Sigmoid colon (tissue), 6 donors: ENCODE measurements at regions not wholly inside any gene's neighbourhood (a gene's known extent, or its start where the extent isn't known, plus 50 kb on each side); places are given as distances from the start of the nearest gene placed in this dataset.

ENCODE experiments used
- DNase-seq: peaks from one replicate; pipeline ENCODE4 v3.0.0-alpha.2; 2019
- H3K27ac ChIP-seq, 4 donors: fragments of 200-600 bp; sonication (generic); one replicate each; pipeline ENCODE4 v1.5.1; 2016 to 2019; ENCODE audit warnings: mild to moderate bottlenecking in 1 of 4
- H3K27me3 ChIP-seq, 3 donors: fragments of 200-600 bp; sonication (generic); one replicate each; pipeline ENCODE4 v1.5.1; 2019; ENCODE audit warnings: mild to moderate bottlenecking in 1 of 3
- H3K36me3 ChIP-seq, 4 donors: fragments of 200-600 bp; sonication (generic); one replicate each; pipeline ENCODE4 v1.5.1; 2016 to 2019
- H3K4me1 ChIP-seq, 4 donors: fragments of 200-600 bp; sonication (generic); one replicate each; pipeline ENCODE4 v1.5.1; 2017 to 2019
- H3K4me3 ChIP-seq, 4 donors: fragments of 200-600 bp; sonication (generic); one replicate each; pipeline ENCODE4 v1.5.1; 2017 to 2019; ENCODE audit warnings: mild to moderate bottlenecking in 2 of 4, moderate library complexity in 1 of 4
- H3K9me3 ChIP-seq, 4 donors: fragments of 200-600 bp in 3 of 4; sonication (generic) in 3 of 4; one replicate each; pipeline versions ENCODE4 v1.5.1 to v1.6.1; 2013 to 2019
- CTCF ChIP-seq, 4 experiments: fragments of 450-650 bp in 3 of 4; fragments of 200-600 bp in 1 of 4; IDR thresholded peaks; one replicate each; pipeline ENCODE4 v1.5.1; 2016 to 2019; ENCODE audit warnings: antibody characterized with exemption in 4 of 4, mild to moderate bottlenecking in 3 of 4, moderate library complexity in 2 of 4
- EP300 ChIP-seq, 4 donors: sonication (generic); formaldehyde crosslinking; IDR thresholded peaks; one replicate each; pipeline ENCODE4 v1.6.1; 2017; ENCODE audit warnings: antibody characterized with exemption in 4 of 4
- POLR2A ChIP-seq, 2 donors: fragments of 450-650 bp; IDR thresholded peaks; one replicate each; pipeline ENCODE4 v1.6.1; 2016; ENCODE audit warnings: antibody characterized with exemption in 2 of 2, mild to moderate bottlenecking in 2 of 2, moderate library complexity in 2 of 2
- POLR2AphosphoS5 ChIP-seq, 4 donors: sonication (generic); formaldehyde crosslinking; IDR thresholded peaks; one replicate each; pipeline ENCODE4 v1.6.1; 2017; ENCODE audit warnings: antibody characterized with exemption in 4 of 4
- WGBS, 2 donors: extraction: QIAGEN DNeasy Blood & Tissue Kit; methylation state at CpG; one replicate each; pipeline ENCODE4 v1.1.7; 2013; 5-methylcytosine and 5-hydroxymethylcytosine counted together
- intact Hi-C: fragments of 100-400 bp; cut with DNase I; formaldehyde crosslinking; loops from one replicate; pipeline ENCODE4 v1.15.1; 2023
- donor health status: healthy with polysubstance abuse.
- donor health status: healthy.

- Histone ChIP-seq H3K4me1 (peaks cover 0 to 8% (median 0%) of the 10 kb centered on the region in 4 donors), H3K27ac (no peak overlapping the region), H3K9me3 (no peaks in the 10 kb centered on the region), H3K36me3 (no peaks in the 10 kb centered on the region), H3K27me3 (no peaks in the 10 kb centered on the region), H3K4me3 (no peak overlapping the region)
- 90 to 91% methylated on average over 7 of the region's 7 CpGs for WGBS, 2 donors
- no peak for DNase-seq
- TF ChIP-seq POLR2AphosphoS5 (IDR thresholded peaks at IDR 0.05), result no peak
- no peak for TF ChIP-seq POLR2A (IDR thresholded peaks at IDR 0.05)
- no peak for TF ChIP-seq EP300 (IDR thresholded peaks at IDR 0.05)
- TF ChIP-seq CTCF (IDR thresholded peaks at IDR 0.05), result no peak
- intact Hi-C loops, result no loop called here
These were observed 163.5 kb upstream of the TLL1 start for GRCh38 chr4:165709516-165709915.

GRCh38 chr4:165709973-165710526, 163.0 kb upstream of the TLL1 start:
- Histone ChIP-seq H3K9me3 (no peaks in the 10 kb centered on the region), H3K4me1 (peaks cover 0 to 8% (median 0%) of the 10 kb centered on the region in 4 donors), H3K27ac (no peak overlapping the region), H3K36me3 (no peaks in the 10 kb centered on the region), H3K4me3 (no peak overlapping the region), H3K27me3 (no peaks in the 10 kb centered on the region)
- 27 to 52% methylated on average over 2 of the region's 2 CpGs for WGBS, 2 donors
- no peak for DNase-seq
- intact Hi-C loops, result no loop called here
- TF ChIP-seq POLR2A (IDR thresholded peaks at IDR 0.05) (no peak), POLR2AphosphoS5 (IDR thresholded peaks at IDR 0.05) (no peak), CTCF (IDR thresholded peaks at IDR 0.05) (no peak), EP300 (IDR thresholded peaks at IDR 0.05) (no peak)

- DNase-seq, result no peak
- Histone ChIP-seq H3K4me3 (no peak overlapping the region), H3K4me1 (peaks cover 0 to 8% (median 0%) of the 10 kb centered on the region in 4 donors)
These were observed 161.6 kb upstream of the TLL1 start for GRCh38 chr4:165711436-165711835.

GRCh38 chr4:165711912-165712311, 161.1 kb upstream of the TLL1 start:
- no peak for DNase-seq
- TF ChIP-seq EP300 (IDR thresholded peaks at IDR 0.05) (no peak), POLR2AphosphoS5 (IDR thresholded peaks at IDR 0.05) (no peak), CTCF (IDR thresholded peaks at IDR 0.05) (no peak), POLR2A (IDR thresholded peaks at IDR 0.05) (no peak)
- Histone ChIP-seq H3K36me3 (no peaks in the 10 kb centered on the region), H3K27me3 (no peaks in the 10 kb centered on the region), H3K9me3 (peaks cover 0 to 2% (median 0%) of the 10 kb centered on the region in 4 donors), H3K27ac (no peak overlapping the region), H3K4me1 (peaks cover 0 to 8% (median 0%) of the 10 kb centered on the region in 4 donors), H3K4me3 (no peak overlapping the region)
- 76 to 83% methylated on average over 2 of the region's 2 CpGs for WGBS, 2 donors
- intact Hi-C loops, result no loop called here

More at GRCh38 chr4:165711436-165711835, 161.6 kb upstream of the TLL1 start:
- 79 to 81% methylated on average over 4 of the region's 4 CpGs for WGBS, 2 donors
- no peak overlapping the region for H3K27ac ChIP-seq
- peaks cover 0 to 2% (median 0%) of the 10 kb centered on the region in 4 donors for H3K9me3 ChIP-seq
- intact Hi-C loops, result no loop called here
- no peak for TF ChIP-seq POLR2A (IDR thresholded peaks at IDR 0.05)
- TF ChIP-seq EP300 (IDR thresholded peaks at IDR 0.05), result no peak
- no peak for TF ChIP-seq POLR2AphosphoS5 (IDR thresholded peaks at IDR 0.05)
- no peak for TF ChIP-seq CTCF (IDR thresholded peaks at IDR 0.05)
- H3K36me3 ChIP-seq, result no peaks in the 10 kb centered on the region
- no peaks in the 10 kb centered on the region for H3K27me3 ChIP-seq

- intact Hi-C loops, result no loop called here
- no peak for TF ChIP-seq POLR2AphosphoS5 (IDR thresholded peaks at IDR 0.05)
- no peak for TF ChIP-seq EP300 (IDR thresholded peaks at IDR 0.05)
- TF ChIP-seq POLR2A (IDR thresholded peaks at IDR 0.05), result no peak
- TF ChIP-seq CTCF (IDR thresholded peaks at IDR 0.05), result no peak
- Histone ChIP-seq H3K36me3 (no peaks in the 10 kb centered on the region), H3K27ac (no peak overlapping the region), H3K4me3 (no peak overlapping the region), H3K27me3 (no peaks in the 10 kb centered on the region), H3K9me3 (peaks cover 0 to 2% (median 0%) of the 10 kb centered on the region in 4 donors), H3K4me1 (peaks cover 0 to 2% (median 0%) of the 10 kb centered on the region in 4 donors)
- WGBS, 2 donors, result 91 to 95% methylated on average over 14 of the region's 14 CpGs
- no peak for DNase-seq
These were observed 158.4 kb upstream of the TLL1 start for GRCh38 chr4:165714650-165715049.
